Globus pallidus (tissue), 1 donor: ENCODE measurements at regions not wholly inside any gene's neighbourhood (a gene's known extent, or its start where the extent isn't known, plus 50 kb on each side); places are given as distances from the start of the nearest gene placed in this dataset.

Experiments used
- DNase-seq: peaks from one replicate; pipeline ENCODE4 v3.0.0-alpha.2; 2015; ENCODE audit warnings: low spot score

DNA sequence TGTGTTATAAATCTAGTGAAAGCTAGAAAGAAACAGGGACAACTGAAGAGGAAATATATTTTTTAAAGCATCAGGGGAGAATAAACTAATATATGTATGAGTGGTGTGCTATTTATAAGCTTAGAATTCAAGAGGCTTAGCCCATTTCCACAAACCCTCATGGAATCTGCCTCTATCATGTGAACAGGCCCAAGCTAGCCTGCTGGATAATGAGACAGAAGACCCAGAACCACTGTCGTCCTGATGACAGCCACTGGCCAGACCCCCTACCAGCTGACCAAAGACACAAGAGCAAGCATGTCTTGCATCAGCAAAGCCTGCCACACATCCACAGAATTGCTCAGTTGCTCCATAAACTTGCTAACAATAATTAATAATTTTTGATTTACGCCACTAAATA is 382.3 kb upstream of the NXPH2 start:
- no peak for DNase-seq

DNA sequence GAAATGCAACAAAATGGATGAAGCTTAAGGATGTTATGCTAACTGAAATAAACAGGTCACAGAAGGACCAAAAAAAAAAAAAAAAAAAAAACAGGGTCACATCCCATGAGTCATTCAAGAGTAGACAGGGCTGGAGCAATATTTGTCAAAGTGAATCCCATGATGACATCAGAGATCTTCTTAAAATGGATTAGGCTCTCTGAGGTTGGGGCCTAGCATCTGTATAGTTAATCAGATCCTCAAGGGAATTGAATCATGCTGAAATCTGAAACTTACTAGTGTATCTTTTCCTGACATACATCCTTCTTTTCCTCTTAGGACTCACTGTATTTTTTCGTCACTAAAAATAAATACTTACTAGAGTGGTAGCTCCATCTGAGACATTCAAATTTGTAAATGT is 380.6 kb upstream of the NXPH2 start:
- no peak for DNase-seq

DNA sequence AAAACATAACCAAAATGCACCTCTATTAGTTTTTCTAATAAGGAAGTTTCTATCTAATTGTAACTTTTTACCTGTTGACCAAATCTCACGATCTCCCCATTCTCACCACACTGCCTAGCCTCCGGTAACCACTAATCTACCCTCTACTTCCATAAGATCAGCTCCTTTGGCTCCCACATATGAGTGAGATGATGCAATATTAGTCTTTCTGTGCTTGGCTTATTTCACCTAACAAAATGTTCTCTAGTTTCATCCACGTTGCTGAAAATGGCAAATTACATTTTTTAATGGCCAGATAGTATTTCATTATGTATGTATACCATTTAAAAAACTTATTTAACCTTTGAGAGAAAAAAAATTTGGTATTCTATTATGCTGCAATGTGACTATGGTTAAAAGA is 379.0 kb upstream of the NXPH2 start:
- DNase-seq, result no peak

DNA sequence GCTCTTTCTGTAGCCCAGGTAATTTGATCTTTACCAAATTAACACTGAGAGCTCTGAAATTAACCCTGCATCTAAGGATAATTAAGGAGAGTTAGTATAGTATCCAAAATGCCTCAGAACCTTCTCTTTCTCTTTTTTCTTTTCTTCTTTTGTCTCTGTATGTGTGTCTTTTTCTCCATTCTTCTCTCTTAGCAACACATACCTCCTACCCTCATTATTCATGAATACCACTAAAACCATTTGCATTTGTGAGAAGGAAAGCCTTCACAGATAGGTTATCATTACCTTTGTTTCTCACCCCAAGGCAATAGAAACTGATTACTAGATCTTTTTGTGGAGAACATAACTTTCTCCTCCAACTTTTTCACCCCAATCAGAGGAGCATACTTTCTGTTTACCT is 376.5 kb upstream of the NXPH2 start:
- no peak for DNase-seq

DNA sequence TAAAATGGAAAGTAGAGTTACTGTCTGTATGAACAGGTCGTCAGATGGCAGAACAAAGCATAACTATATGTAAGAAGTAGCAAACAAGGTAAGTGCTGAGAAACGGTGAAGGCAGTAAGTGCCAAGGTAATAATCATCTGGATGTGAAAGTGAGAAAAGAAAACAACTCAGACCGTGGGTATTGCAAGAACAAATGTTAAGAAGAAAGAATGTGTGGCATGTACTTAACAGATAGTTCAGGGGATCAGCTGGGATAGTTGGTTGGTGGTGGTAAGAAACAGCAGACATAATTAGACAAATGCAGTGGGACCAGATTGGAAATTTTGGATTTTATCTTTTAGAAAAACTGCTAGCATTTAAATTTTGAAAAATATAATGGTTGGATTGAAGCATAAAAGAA is 375.8 kb upstream of the NXPH2 start:
- DNase-seq, result no peak

DNA sequence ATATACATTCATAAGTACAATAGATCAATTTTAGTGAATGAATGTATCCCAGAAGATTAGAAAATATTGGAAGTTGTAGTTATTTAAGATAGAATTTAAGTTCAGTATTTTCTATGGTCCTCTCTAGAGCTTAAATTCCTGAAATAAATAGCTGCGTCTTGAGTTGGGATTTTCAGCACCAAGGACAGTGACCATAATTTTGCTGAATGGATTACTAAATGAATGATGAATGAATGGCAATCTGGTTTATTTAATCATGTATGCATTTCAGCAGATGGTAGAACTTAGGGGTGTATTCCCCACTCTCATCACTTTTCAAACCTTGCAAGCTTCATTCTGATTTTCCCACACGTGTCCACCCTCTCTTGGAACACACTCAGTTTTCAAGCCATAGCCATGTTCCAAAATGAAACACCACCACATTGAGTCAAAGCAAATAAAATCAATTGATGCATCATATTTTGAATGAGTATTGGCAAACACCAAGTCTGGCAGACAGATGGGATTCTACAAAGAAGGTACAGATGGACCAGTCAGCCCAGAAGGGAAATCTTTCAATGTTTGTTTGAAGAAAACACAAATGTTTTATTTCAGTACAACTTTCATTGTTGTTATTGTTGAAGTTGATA is 362.2 kb upstream of the NXPH2 start:
- DNase-seq, result no peak

DNA sequence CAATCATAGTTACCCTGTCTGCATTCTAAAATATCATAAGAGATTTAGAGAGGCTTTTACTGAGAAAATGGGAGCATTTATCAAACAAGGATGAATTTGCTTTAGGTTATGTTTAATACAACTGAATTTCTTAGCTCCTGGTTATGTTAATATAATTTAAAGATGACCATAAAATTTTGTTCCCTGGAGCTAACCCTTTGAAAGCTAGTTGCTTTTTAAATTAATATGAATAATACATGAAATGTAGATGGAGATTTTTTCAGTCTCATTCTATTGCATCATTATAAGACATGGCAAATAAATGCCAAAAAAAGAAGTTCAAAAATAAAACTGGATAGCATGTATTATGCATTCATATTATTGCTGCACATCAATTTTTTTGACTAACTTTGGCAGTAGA is 344.1 kb upstream of the NXPH2 start:
- DNase-seq, result no peak

DNA sequence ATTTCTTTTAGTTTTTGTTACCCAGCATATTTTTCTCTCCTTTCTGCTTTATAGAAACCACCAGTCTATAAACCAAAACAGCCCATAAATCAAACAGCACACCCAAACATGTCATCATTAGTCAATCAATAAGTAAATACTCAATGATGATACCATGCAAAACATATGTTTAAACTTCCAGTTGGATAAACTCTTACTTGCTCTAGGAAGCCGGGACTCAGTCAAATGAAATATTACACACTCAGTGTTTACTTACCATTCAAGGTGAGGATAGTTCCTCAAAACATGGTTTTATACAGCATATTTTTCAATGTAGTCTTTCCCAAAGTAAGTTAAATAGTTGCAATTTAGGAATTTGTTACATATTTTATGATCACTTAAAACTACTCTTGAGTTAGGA is 343.6 kb upstream of the NXPH2 start:
- DNase-seq, result no peak

DNA sequence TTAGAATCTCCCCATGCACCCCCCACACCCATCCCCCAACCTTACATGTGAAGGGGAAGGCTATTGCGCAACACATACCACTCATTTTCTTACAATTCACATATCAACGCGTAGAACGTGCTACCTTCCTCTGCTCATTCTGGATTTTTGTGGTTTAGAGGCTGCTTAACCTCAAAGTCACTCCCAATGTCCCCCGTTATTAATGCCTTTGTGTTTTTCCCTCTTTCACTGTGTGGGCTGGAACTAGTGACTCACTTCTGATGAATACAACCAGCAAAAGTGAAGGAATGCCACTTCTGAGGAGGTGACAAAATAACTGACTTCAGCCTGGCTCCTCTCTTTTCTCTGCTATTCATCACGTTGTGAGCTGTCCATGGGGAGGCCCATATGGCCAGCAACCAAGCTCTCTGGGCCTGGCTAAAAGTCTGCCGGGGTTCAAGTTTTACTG is 342.5 kb upstream of the NXPH2 start:
- DNase-seq, result no peak

DNA sequence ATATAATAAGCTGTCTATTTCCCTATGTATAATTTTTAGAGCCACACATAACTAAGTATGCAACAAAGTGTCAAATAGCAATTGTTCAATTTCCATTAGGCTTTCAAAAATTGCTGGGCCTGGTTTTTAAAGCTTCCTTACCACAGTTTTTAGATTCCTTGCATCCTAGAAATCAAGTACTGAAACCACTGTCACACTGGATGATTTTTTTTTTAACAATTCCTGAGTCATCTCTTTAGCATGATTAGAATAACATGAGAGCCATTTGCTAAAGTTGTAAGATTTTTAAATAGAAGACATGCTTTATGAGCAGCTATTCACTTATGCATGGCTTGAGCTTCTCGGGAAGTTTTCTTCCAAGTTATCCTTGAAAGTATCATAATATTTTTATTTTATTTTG is 319.5 kb upstream of the NXPH2 start:
- no peak for DNase-seq

DNA sequence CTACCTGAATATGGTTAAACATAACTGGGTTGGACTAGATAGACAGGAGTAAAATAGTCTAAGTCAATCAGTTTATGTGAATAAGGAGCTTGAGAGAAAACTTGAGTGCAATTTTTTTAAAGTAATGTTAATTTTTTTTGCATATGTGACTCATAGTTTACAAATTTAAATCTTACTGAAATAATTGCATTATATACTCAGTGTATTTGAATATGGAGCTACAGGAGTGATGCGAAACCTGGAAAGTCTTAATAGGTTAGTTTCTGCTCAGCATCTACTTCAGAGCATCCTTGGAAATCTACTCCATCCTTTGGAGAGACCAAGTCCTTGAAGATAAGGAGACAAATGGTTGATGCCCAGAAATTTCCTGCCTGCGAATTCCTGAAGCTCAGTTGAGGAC is 318.8 kb upstream of the NXPH2 start:
- DNase-seq, result no peak

DNA sequence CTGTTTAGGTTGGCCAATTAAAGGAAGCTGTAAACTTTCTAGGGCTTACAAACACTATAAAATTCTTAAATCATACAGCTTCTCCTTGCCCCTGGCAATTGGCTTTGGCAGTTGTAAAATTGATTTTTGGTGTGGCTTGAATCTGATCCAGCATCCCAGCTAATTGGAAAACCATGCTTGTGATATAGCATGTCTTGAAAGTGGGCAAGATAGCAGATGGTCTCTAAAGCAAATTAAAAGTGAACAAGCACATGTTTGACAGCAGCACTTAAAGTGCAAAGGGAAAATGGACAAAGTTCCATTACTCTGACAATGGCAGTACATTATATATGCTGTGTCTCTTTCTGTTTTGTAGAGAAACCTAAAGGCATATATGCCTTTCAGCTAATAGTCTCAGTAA is 302.9 kb upstream of the NXPH2 start:
- DNase-seq, result no peak

DNA sequence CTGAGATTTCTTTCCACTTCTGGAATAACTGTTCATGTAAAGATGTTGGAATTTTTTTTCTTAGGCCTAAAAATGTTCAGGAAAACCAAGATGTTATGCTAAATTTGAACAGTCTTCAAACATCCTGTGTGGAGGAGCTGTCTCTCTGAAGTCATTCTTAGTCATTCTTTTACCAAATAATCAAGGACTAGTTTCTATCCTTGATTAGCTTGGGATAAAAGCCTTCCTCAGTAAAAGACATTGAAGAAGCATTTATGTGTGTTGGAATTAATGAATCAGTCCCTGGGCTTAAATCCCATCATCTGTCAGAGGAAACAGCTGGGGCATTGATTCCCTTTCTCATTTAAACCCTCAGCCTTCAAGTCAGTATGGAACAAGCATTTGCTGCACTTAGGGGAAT is 300.1 kb upstream of the NXPH2 start:
- DNase-seq, result no peak

DNA sequence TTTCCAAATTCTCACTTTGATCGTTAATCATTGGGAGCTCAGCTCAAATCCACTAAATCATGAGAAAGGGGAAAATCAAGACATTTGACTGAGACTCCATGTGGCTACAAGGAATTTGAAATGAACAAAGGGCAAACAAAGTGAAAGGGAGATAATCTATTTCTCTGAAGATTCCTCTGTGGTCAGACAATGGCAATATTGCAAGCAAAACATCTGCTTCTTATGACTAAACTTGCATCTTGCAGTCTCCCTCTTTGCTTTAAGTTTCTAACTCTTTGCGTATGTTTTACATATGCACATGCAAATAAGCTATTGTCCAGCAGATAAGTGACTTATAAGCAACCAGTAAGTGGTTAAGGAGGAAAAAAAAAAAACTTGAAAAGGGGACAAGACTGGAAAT is 299.1 kb upstream of the NXPH2 start:
- DNase-seq, result no peak

DNA sequence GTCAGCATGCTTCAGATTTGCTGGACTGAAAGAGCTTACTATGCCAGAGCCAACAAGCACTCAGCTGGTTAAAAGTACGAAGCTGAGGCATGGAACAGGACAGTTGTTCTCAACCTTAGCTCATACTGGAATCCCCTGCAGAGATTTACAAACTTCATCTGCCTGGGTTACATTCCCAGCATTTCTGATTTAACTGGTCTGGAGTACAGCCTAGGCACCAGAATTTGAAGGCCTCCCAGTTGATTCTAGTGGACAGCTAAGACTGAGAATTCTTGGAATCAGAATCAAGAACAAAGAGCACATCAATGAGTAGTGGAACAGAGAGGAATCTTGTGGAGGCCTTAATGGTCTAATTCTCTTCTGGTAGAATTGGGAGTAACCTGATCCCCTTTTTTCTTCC is 298.2 kb upstream of the NXPH2 start:
- no peak for DNase-seq

DNA sequence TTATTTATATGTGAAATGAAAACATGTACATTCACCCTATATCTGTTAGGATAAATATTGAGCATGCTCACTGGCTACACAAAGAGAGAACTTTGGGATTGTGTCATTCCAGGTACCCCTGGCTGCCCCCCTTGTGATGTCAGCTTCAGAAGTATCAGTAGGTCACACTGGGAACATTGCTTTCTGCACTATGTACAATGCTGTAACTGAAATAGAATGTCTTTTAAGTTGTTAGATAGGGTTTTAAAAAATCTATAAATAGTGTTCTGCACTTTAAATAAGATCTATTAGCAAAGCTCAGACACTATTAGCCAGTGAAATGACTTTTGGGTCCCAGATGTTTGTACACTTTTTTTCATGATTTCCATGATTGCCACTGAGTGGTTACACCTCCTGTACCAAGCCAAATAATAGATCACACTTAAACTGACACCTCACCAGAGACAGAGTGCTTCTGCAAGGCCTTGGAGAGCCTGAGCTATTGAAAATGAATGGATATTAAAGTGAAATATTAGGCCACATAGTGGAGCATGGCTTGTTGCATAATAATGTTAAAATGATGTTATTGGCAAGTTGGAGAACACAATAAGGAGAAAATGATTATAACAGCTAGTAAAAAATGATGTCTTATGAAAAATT is 297.0 kb upstream of the NXPH2 start:
- no peak for DNase-seq

DNA sequence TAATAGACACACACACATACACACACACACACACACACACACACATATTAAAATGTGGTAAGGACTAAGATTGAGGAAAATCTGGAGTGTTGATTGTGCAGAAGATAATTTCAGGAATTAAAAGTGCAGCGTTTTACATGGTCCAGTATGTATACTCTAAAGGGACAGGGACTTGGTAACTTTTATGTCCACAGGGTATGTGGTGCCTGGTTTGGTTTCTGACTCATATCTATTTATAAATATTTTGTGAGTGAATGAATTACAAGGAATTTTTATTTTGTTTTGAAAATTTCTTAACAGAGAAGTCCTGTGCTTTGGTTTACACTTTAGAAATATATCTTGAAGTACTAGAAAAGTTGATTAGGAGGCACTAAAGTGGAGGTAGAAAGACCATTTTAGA is 287.7 kb upstream of the NXPH2 start:
- no peak for DNase-seq

DNA sequence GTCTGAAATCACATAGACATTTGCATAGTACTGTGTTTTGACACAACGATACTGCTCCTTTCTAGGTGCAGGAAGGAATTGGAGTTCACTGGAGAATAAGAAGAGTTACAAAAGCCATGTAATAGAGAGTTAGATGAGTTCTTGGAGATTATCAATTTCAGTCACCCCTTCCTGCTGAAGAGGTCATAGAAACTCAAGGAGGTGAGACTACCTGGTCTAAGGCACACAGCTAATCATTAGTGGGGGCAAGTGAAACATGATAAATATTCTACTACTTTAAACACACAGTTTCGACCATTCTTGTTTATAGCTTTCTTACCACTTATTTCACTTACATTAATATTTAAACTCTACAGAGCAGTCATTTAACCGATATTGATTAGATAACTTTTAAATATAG is 286.9 kb upstream of the NXPH2 start:
- DNase-seq, result no peak

DNA sequence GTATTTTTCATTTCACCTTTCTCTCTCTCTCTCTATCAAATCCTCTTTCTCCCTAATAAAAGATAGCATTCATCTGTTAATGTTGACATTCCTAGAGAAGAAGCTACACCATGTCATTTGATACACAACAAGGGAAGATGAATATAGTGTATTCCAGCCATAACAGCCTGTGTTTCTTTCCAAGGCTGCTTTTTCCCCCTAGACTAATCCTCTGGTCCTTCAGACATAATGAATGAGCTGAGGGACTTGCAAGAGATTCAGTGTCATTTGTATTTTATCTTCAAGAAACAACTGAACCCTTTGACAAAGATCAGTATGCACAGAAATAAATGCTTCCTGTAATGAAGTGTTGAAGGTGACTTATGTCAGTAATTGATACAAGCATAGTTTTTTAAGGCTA is 284.0 kb upstream of the NXPH2 start:
- no peak for DNase-seq

DNA sequence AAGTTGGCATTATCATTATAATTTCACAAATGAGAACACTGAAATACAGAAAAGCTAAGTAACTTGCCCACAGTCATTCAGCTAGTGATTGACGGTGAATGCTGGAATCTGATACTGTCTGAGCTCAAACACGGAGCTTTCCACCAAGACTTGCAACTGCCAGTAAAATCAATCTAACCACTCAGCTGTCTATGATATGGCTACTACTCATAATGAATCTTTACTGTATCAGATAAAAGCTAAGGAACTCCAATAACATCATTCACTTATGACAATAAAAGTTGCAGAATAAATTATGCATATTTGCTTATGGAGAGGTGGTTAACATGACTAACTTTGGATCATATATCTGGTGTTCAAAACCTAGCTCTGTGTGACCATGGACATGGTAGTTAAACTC is 279.4 kb upstream of the NXPH2 start:
- DNase-seq, result no peak

DNA sequence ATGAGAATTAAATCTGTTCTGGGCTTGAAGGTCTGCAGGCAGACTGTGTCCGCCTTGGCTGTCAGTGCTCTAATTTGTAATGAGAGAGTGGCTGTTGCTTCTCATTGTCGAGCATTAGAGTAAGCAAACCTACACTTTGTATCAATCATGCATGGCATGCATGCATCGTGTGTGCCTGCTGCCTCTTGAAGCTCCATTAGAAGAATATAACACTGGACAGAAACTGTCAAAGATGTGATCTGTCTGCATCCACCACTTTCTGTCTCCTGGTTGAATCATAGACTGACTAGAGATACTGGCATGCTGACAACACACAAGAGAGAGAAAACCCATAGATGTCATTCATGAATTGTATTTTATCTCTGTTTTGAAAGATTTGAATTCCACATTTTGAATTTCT is 275.0 kb upstream of the NXPH2 start:
- no peak for DNase-seq

DNA sequence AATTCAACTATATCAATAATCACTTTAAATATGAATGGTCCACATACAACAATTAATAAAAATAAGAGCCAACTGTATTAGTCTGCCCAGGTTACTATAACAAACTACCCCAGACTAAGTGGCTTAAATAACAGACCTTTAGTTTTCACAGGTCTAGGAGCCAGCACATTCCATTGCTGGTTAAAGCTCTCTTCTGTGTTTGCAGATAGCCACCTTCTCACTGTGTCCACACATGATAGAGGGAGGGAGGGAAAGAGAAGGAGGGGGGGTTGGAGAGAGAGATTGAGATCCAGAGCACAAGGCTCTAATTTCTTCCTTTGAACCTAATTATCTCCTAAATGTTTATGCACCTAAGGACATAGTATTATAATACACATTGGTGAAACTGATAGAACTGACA is 267.8 kb upstream of the NXPH2 start:
- DNase-seq, result no peak

DNA sequence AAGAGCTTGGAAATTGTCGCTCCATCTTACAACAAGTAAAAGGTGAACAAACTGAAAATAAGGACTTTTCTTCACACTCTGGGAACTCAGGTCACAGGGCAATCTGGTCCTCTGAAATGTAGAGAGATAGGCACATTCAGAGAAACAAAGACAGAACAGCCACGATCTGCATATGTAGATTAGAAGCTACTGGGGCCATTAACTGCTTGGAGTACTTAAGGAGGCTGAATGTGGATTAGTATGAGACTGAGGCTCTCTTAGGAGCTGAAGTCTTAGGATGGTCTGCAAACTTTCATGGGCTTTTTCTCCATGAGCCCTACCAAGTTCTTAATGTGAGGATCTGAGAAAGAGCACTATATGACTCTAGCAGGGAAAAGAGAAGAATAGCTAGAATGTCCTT is 265.3 kb upstream of the NXPH2 start:
- no peak for DNase-seq

DNA sequence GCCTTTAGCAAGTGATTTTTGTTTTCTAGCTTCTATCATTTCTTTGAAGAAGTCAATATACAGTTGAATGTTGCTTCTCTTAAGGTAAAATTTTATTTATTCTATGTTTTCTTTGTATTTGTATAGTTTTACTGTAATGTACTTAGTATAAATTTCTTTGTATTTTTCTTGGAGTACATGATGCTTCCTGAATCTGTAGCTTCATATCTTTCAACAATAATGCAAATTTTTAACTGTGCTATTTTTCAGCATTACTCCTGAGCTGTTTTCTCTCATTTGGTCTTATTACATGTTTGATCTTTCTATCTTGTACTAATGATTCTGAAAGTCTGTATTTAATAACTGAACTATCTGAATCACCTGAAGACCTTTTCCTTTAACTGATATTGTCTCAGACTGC is 253.9 kb upstream of the NXPH2 start:
- DNase-seq, result no peak
